ENCODE measurements at regions not wholly inside any gene's neighbourhood (a gene's known extent, or its start where the extent isn't known, plus 50 kb on each side); places are given as distances from the start of the nearest gene placed in this dataset.

GRCh38 chr15:36106640-36107335 lies 472.6 kb upstream of the CDIN1 start (continued):
- no peak for TF ChIP-seq ZFP36L1 (CRISPR knock-in tag; IDR thresholded peaks at IDR 0.05)
- TF ChIP-seq RBFOX2 (IDR thresholded peaks at IDR 0.05; ENCODE audit: low read depth, low read length) = no peak
- no peak for TF ChIP-seq FOXA1 (IDR thresholded peaks at IDR 0.05)
- TF ChIP-seq FOXA1 (CRISPR knock-in tag; IDR thresholded peaks at IDR 0.05) = no peak

DNA sequence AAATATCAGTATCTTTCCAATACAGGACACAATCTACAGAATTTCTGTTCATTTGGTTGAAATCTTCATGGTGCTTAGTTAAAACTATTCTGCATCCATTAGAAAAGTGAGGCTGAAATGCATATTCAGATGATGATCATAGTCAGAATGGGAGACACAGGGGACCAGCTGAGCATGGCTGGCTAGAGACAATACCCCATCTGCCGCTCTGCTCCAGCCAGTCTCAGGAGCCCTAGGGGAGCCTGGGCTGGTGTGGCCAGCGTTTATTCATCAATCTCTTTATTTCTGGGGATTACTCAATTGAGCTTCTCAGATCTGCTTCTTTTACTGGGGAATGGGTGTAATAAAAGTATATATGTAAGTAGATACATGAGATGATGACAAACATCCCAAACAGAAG lies 470.9 kb upstream of the CDIN1 start:
- no peaks in the 10 kb centered on the region for H3K79me2 ChIP-seq (ENCODE audit: insufficient read depth, low read length)
- WGBS (ENCODE audit: low lambda C conversion rate) = 0% methylated on average over 2 of the region's 2 CpGs
- ATAC-seq (no peak), DNase-seq (ENCODE audit: low spot score) (no peak), FAIRE-seq (no peak)
- ChIA-PET CTCF (ENCODE audit: low intra/inter-chr PET ratio, low total read pairs) (no interaction called here), POLR2A (no interaction called here)
- H3K4me1 ChIP-seq (ENCODE audit: insufficient read depth, low read length) = no peaks in the 10 kb centered on the region
- no peak overlapping the region for H3K4me3 ChIP-seq (replicated peaks in 1 of 3; ENCODE audit: insufficient read depth in 1 of 3, low read depth in 2 of 3, low read length in 3 of 3)
- H3K9ac ChIP-seq (ENCODE audit: insufficient read depth, low read depth, low read length) = no peak overlapping the region
- no peaks in the 10 kb centered on the region for H3K9me3 ChIP-seq (ENCODE audit: low read length)
- no peaks in the 10 kb centered on the region for H4K20me1 ChIP-seq (ENCODE audit: insufficient read depth, low read length)
- BruUV-seq (replicated peaks) = no TSS peak
- H3K4me2 ChIP-seq (ENCODE audit: low read depth, low read length) = no peak overlapping the region
- H3K27ac ChIP-seq (ENCODE audit: extremely low read length, insufficient read depth, low read length) = no peak overlapping the region
- no peak overlapping the region for H2AFZ ChIP-seq (ENCODE audit: low read length)
- no peaks in the 10 kb centered on the region for H3K27me3 ChIP-seq (ENCODE audit: control insufficient read depth in 1 of 2, insufficient read depth in 2 of 2, low read length in 2 of 2)
- intact Hi-C loops (cut with micrococcal nuclease; ENCODE audit: unreplicated experiment) (no loop called here), in situ Hi-C loops (cut with HindIII; ENCODE audit: extremely low pct_ligation_motif_present, low pct_unique_long_range_greater_than_20kb) (no loop called here)
- no peaks in the 10 kb centered on the region for H3K36me3 ChIP-seq (replicated peaks in 1 of 2; ENCODE audit: control insufficient read depth in 1 of 2, insufficient read depth in 2 of 2, low read length in 2 of 2)
- TF ChIP-seq ZSCAN25 (CRISPR knock-in tag; IDR thresholded peaks at IDR 0.05) (no peak), NCOA2 (CRISPR knock-in tag; IDR thresholded peaks at IDR 0.05) (no peak), ZNF143 (CRISPR knock-in tag; IDR thresholded peaks at IDR 0.05) (no peak), ZNF563 (CRISPR knock-in tag; IDR thresholded peaks at IDR 0.05) (no peak), ZNF350 (CRISPR knock-in tag; IDR thresholded peaks at IDR 0.05; ENCODE audit: borderline replicate concordance, low read depth) (no peak), ZMAT3 (CRISPR knock-in tag; conservative IDR thresholded peaks at IDR 0.05) (no peak), ZNF567 (CRISPR knock-in tag; IDR thresholded peaks at IDR 0.05; ENCODE audit: borderline replicate concordance) (no peak), FOXJ3 (CRISPR knock-in tag; IDR thresholded peaks at IDR 0.05; ENCODE audit: borderline replicate concordance) (no peak), NFAT5 (CRISPR knock-in tag; IDR thresholded peaks at IDR 0.05) (no peak), ZNF616 (CRISPR knock-in tag; IDR thresholded peaks at IDR 0.05; ENCODE audit: low read depth) (no peak)
- TF ChIP-seq, protein P1, sequence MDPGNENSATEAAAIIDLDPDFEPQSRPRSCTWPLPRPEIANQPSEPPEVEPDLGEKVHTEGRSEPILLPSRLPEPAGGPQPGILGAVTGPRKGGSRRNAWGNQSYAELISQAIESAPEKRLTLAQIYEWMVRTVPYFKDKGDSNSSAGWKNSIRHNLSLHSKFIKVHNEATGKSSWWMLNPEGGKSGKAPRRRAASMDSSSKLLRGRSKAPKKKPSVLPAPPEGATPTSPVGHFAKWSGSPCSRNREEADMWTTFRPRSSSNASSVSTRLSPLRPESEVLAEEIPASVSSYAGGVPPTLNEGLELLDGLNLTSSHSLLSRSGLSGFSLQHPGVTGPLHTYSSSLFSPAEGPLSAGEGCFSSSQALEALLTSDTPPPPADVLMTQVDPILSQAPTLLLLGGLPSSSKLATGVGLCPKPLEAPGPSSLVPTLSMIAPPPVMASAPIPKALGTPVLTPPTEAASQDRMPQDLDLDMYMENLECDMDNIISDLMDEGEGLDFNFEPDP (CRISPR knock-in tag; conservative IDR thresholded peaks at IDR 0.05) = no peak
- TF ChIP-seq, protein P2, sequence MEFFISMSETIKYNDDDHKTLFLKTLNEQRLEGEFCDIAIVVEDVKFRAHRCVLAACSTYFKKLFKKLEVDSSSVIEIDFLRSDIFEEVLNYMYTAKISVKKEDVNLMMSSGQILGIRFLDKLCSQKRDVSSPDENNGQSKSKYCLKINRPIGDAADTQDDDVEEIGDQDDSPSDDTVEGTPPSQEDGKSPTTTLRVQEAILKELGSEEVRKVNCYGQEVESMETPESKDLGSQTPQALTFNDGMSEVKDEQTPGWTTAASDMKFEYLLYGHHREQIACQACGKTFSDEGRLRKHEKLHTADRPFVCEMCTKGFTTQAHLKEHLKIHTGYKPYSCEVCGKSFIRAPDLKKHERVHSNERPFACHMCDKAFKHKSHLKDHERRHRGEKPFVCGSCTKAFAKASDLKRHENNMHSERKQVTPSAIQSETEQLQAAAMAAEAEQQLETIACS (CRISPR knock-in tag; IDR thresholded peaks at IDR 0.05) = no peak

Measured in HepG2 (cell line).